K562 (cell line): ENCODE measurements at regions not wholly inside any gene's neighbourhood (a gene's known extent, or its start where the extent isn't known, plus 50 kb on each side); places are given as distances from the start of the nearest gene placed in this dataset.

Experiments
- ATAC-seq: fragments of 200-7000 bp; cut with Tn5 transposase; 3 replicates; pipeline ENCODE4 v1.9.1; 2020; ENCODE audit warnings: moderate library complexity
- BruUV-seq: library from RNA; stranded (reverse); fragments of 400-500 nt; replicated peaks from 2 replicates; lab custom pipeline; 2021; lab: Mats Ljungman, UMichigan
- CTCF ChIA-PET: fragments of 300-600 bp; formaldehyde crosslinking; extraction: SDS; loops from one replicate; lab custom pipeline; 2021; ENCODE audit warnings: low intra/inter-chr PET ratio; lab: Yijun Ruan, JAX
- POLR2A ChIA-PET: fragments of 300-600, 350-650 bp; sonication (Branson Sonifier 250); formaldehyde crosslinking; extraction: SDS; loops from one replicate; lab custom pipeline; 2021; ENCODE audit warnings: antibody characterized with exemption, inconsistent platforms; lab: Yijun Ruan, JAX
- DNase-seq, 4 experiments: peaks; one replicate each; pipeline versions ENCODE4 v3.0.0 to v3.0.0-alpha.2; 2011 to 2018; ENCODE audit warnings: low spot score in 3 of 4, mixed read lengths in 3 of 4; ENCODE audit errors: extremely low read depth in 1 of 4
- FAIRE-seq: peaks from 2 replicates; lab custom pipeline; 2011; peaks lifted over from hg19 to GRCh38; lab: Jason Lieb, UNC
- H2AFZ ChIP-seq: 2 replicates; pipeline ENCODE4 v1.6.0; 2011; ENCODE audit warnings: low read depth, low read length, control low read depth, inconsistent platforms
- H3K27ac ChIP-seq: fragments of 200-600 bp; 3 replicates; pipeline ENCODE4 v1.8.0; 2011; ENCODE audit warnings: low read depth, mild to moderate bottlenecking, control low read depth, inconsistent platforms, low read length, moderate library complexity, mixed read lengths; ENCODE audit errors: extremely low read depth
- H3K27me3 ChIP-seq, 2 experiments: fragments of 300-600 bp in 1 of 2; 2 replicates in 1 of 2; 3 replicates in 1 of 2; pipeline versions ENCODE4 v1.6.0 to v1.8.0; 2011; ENCODE audit warnings: inconsistent platforms in 2 of 2, low read length in 2 of 2, mild to moderate bottlenecking in 1 of 2, mixed read lengths in 1 of 2, moderate library complexity in 1 of 2; ENCODE audit not compliant: control insufficient read depth in 2 of 2, insufficient read depth in 2 of 2
- H3K36me3 ChIP-seq: fragments of 300-600 bp; 3 replicates; pipeline ENCODE4 v1.8.0; 2011; ENCODE audit warnings: mild to moderate bottlenecking, low read length, inconsistent platforms; ENCODE audit not compliant: control insufficient read depth, insufficient read depth
- H3K4me1 ChIP-seq, 2 experiments: fragments of 200-600 bp in 1 of 2; replicated peaks in 1 of 2; 2 replicates in 1 of 2; 3 replicates in 1 of 2; pipeline versions ENCODE4 v1.5.1 to v1.8.0; 2011; ENCODE audit warnings: inconsistent platforms in 2 of 2, low read length in 2 of 2, mild to moderate bottlenecking in 1 of 2, mixed read lengths in 1 of 2, moderate library complexity in 1 of 2; ENCODE audit not compliant: control insufficient read depth in 2 of 2, insufficient read depth in 2 of 2
- H3K4me2 ChIP-seq: 2 replicates; pipeline ENCODE4 v1.6.1; 2011; ENCODE audit warnings: low read length, control low read depth, inconsistent platforms, mixed read lengths; ENCODE audit not compliant: insufficient read depth
- H3K4me3 ChIP-seq: fragments of 200-600 bp; sonication (generic), shearing (Covaris generic); 2 replicates; pipeline ENCODE4 v1.5.1; 2016; ENCODE audit warnings: control low read depth, inconsistent platforms
- H3K79me2 ChIP-seq: fragments of 200-600 bp; 3 replicates; pipeline ENCODE4 v1.8.0; 2011; ENCODE audit warnings: low read length, inconsistent platforms; ENCODE audit not compliant: control insufficient read depth, insufficient read depth
- H3K9ac ChIP-seq, 2 experiments: 2 replicates each; pipeline versions ENCODE4 v1.6.0 to v1.6.1; 2011; ENCODE audit warnings: low read depth in 2 of 2, low read length in 2 of 2, control low read depth in 1 of 2, inconsistent platforms in 1 of 2, mild to moderate bottlenecking in 1 of 2, mixed read lengths in 1 of 2; ENCODE audit not compliant: insufficient read depth in 1 of 2
- H3K9me1 ChIP-seq: one replicate; pipeline ENCODE4 v1.6.0; 2011; ENCODE audit warnings: inconsistent platforms, mild to moderate bottlenecking, low read length, moderate library complexity; ENCODE audit not compliant: control insufficient read depth, insufficient read depth
- H3K9me3 ChIP-seq: replicated peaks from 2 replicates; pipeline ENCODE4 v1.5.1; 2011; ENCODE audit warnings: low read depth, low read length, inconsistent platforms; ENCODE audit not compliant: control insufficient read depth, insufficient read depth
- H4K20me1 ChIP-seq: replicated peaks from 2 replicates; pipeline ENCODE4 v1.6.1; 2011; ENCODE audit warnings: low read length, inconsistent platforms, mixed read lengths; ENCODE audit not compliant: control insufficient read depth, insufficient read depth
- BMI1 ChIP-seq: fragments of 150-350 bp; IDR thresholded peaks from 2 replicates; pipeline ENCODE4 v1.6.1; 2014; ENCODE audit warnings: low read length
- CBX5 ChIP-seq: IDR thresholded peaks from 2 replicates; pipeline ENCODE4 v1.6.1; 2014; ENCODE audit warnings: low read depth, borderline replicate concordance
- CHD2 ChIP-seq: IDR thresholded peaks from 2 replicates; pipeline ENCODE4 v1.6.1; 2011; ENCODE audit warnings: low read depth, low read length
- ERF ChIP-seq: fragments of 450-650 bp; formaldehyde crosslinking; IDR thresholded peaks from 2 replicates; pipeline ENCODE4 v1.4.0; 2020; ENCODE audit warnings: mild to moderate bottlenecking, mixed read lengths
- EZH2 ChIP-seq: IDR thresholded peaks from 2 replicates; pipeline ENCODE4 v1.6.1; 2012; ENCODE audit warnings: low read depth, mild to moderate bottlenecking, inconsistent platforms, low read length, borderline replicate concordance
- GABPA ChIP-seq: fragments of 200-800 bp; sonication (Bioruptor generic); conservative IDR thresholded peaks from 2 replicates; pipeline ENCODE4 v1.6.1; 2016; ENCODE audit warnings: low read depth, missing genetic modification characterization, missing compliant biosample characterization
- MCM7 ChIP-seq, 2 experiments: fragments of 450-650 bp; IDR thresholded peaks; 2 replicates each; pipeline ENCODE4 v1.6.1; 2016 to 2018
- NR4A1 ChIP-seq, 2 experiments: fragments of 250-450 bp in 1 of 2; fragments of 450-650 bp in 1 of 2; sonication (Bioruptor Pico) in 1 of 2; IDR thresholded peaks; 2 replicates each; pipeline versions ENCODE4 v1.4.0 to v1.6.1; 2016 to 2020; ENCODE audit warnings: mild to moderate bottlenecking in 2 of 2, missing compliant biosample characterization in 1 of 2, missing genetic modification characterization in 1 of 2, moderate library complexity in 1 of 2
- PTBP1 ChIP-seq: fragments of 200-400 bp; formaldehyde crosslinking; IDR thresholded peaks from 2 replicates; pipeline ENCODE4 v1.6.1; 2017; ENCODE audit warnings: low read depth, low read length
- RBM22 ChIP-seq: fragments of 200-400 bp; formaldehyde crosslinking; IDR thresholded peaks from 2 replicates; pipeline ENCODE4 v1.6.1; 2018; ENCODE audit warnings: low read length, low read depth; ENCODE audit not compliant: poor library complexity, severe bottlenecking
- SOX6 ChIP-seq: fragments of 450-650 bp; IDR thresholded peaks from 2 replicates; pipeline ENCODE4 v1.6.1; 2014; ENCODE audit warnings: mild to moderate bottlenecking
- TBP ChIP-seq: optimal IDR thresholded peaks from 2 replicates; pipeline ENCODE3; 2011; ENCODE audit warnings: low read depth, low read length, improper control_type of control experiment
- XRCC3 ChIP-seq: fragments of 450-650 bp; IDR thresholded peaks from 2 replicates; pipeline ENCODE4 v1.6.1; 2017; ENCODE audit warnings: mild to moderate bottlenecking, moderate library complexity
- ZBTB8A ChIP-seq: fragments of 450-650 bp; IDR thresholded peaks from 2 replicates; pipeline ENCODE4 v1.6.1; 2018; ENCODE audit warnings: mild to moderate bottlenecking, moderate library complexity; ENCODE audit not compliant: partially characterized antibody
- ZNF3 ChIP-seq: fragments of 250-450 bp; sonication (Bioruptor Pico); IDR thresholded peaks from 2 replicates; pipeline ENCODE4 v1.5.0; 2021; ENCODE audit warnings: mild to moderate bottlenecking, moderate library complexity
- WGBS: fragments of 100-300 bp; shearing (Covaris generic); methylation state at CpG from one replicate; pipeline ENCODE4 v1.1.6; 2016; ENCODE audit warnings: low coverage, mixed read lengths; ENCODE audit not compliant: insufficient coverage; ENCODE audit errors: missing lambda C conversion rate; 5-methylcytosine and 5-hydroxymethylcytosine counted together
- in situ Hi-C: fragments of 300-500 bp; cut with MboI; formaldehyde crosslinking; loops from 4 replicates; pipeline ENCODE4 v1.15.0; 2018; ENCODE audit warnings: inconsistent platforms, mixed read lengths
- intact Hi-C: fragments of 100-400 bp; cut with micrococcal nuclease; formaldehyde crosslinking; loops from 2 replicates; pipeline ENCODE4 v1.14.2; 2022
- TF ChIP-seq, protein P1 (sequence below): sonication (generic); formaldehyde crosslinking; IDR thresholded peaks from 2 replicates; pipeline ENCODE4 v1.8.1; 2023; ENCODE audit warnings: mild to moderate bottlenecking, missing genetic modification reagents
- TF ChIP-seq, protein P2 (sequence below): fragments of 450-650 bp; IDR thresholded peaks from 2 replicates; pipeline ENCODE4 v1.6.1; 2018; ENCODE audit warnings: mild to moderate bottlenecking, low read depth; ENCODE audit not compliant: partially characterized antibody
- TF ChIP-seq, protein P3 (sequence below): sonication (generic); formaldehyde crosslinking; IDR thresholded peaks from 2 replicates; pipeline ENCODE4 v1.8.0; 2022; ENCODE audit warnings: missing genetic modification reagents, mild to moderate bottlenecking, borderline replicate concordance
- TF ChIP-seq, protein P4 (sequence below): sonication (generic); formaldehyde crosslinking; IDR thresholded peaks from 2 replicates; pipeline ENCODE4 v1.8.1; 2022; ENCODE audit warnings: missing genetic modification reagents

DNA sequence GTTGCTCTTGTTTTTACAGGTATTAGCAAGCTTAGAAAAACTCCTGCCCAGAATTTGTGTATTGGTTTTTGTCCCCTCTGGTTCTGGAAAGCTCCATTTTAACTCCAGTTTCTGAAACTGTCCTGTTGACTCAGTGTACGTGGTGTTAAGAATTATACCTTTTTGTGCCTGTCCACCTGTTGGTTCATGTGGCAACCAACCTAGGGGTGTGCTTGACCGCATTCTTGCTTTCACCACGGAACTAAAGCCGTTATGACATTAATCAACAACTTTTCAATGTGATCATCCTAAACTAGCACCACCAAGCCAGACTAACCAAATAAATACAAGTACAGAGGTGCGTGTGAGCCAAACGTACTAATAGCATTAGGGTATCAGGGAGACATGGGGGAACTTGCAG is 56.0 kb upstream of the PTH start:
- DNase-seq, result no peak
- H3K36me3 ChIP-seq, result no peaks in the 10 kb centered on the region
- H4K20me1 ChIP-seq, result no peaks in the 10 kb centered on the region
- no peaks in the 10 kb centered on the region for H3K79me2 ChIP-seq
- no peak overlapping the region for H2AFZ ChIP-seq
- no peak for ATAC-seq
- no peak overlapping the region for H3K4me3 ChIP-seq
- CTCF ChIA-PET, result no interaction called here
- H3K27me3 ChIP-seq, result no peaks in the 10 kb centered on the region
- no peaks in the 10 kb centered on the region for H3K4me1 ChIP-seq
- no peak overlapping the region for H3K4me2 ChIP-seq
- no peaks in the 10 kb centered on the region for H3K9me3 ChIP-seq
- TF ChIP-seq SOX6 (no peak), MCM7 (IDR thresholded peaks at IDR 0.05) (no peak), ZNF3 (CRISPR knock-in tag) (no peak), NR4A1 (CRISPR knock-in tag; IDR thresholded peaks at IDR 0.05) (no peak), NR4A1 (tag; IDR thresholded peaks at IDR 0.05) (no peak), CHD2 (no peak), RBM22 (no peak), XRCC3 (no peak), ZBTB8A (no peak), TBP (no peak), GABPA (tag) (no peak), EZH2 (no peak), ERF (CRISPR knock-in tag) (no peak), BMI1 (no peak), PTBP1 (no peak), CBX5 (no peak)
- TF ChIP-seq, protein P1, sequence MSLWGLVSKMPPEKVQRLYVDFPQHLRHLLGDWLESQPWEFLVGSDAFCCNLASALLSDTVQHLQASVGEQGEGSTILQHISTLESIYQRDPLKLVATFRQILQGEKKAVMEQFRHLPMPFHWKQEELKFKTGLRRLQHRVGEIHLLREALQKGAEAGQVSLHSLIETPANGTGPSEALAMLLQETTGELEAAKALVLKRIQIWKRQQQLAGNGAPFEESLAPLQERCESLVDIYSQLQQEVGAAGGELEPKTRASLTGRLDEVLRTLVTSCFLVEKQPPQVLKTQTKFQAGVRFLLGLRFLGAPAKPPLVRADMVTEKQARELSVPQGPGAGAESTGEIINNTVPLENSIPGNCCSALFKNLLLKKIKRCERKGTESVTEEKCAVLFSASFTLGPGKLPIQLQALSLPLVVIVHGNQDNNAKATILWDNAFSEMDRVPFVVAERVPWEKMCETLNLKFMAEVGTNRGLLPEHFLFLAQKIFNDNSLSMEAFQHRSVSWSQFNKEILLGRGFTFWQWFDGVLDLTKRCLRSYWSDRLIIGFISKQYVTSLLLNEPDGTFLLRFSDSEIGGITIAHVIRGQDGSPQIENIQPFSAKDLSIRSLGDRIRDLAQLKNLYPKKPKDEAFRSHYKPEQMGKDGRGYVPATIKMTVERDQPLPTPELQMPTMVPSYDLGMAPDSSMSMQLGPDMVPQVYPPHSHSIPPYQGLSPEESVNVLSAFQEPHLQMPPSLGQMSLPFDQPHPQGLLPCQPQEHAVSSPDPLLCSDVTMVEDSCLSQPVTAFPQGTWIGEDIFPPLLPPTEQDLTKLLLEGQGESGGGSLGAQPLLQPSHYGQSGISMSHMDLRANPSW (CRISPR knock-in tag), result no peak
- TF ChIP-seq, protein P2, sequence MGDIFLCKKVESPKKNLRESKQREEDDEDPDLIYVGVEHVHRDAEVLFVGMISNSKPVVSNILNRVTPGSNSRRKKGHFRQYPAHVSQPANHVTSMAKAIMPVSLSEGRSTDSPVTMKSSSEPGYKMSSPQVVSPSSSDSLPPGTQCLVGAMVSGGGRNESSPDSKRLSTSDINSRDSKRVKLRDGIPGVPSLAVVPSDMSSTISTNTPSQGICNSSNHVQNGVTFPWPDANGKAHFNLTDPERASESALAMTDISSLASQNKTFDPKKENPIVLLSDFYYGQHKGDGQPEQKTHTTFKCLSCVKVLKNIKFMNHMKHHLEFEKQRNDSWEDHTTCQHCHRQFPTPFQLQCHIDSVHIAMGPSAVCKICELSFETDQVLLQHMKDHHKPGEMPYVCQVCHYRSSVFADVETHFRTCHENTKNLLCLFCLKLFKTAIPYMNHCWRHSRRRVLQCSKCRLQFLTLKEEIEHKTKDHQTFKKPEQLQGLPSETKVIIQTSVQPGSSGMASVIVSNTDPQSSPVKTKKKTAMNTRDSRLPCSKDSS, result no peak
- TF ChIP-seq, protein P3, sequence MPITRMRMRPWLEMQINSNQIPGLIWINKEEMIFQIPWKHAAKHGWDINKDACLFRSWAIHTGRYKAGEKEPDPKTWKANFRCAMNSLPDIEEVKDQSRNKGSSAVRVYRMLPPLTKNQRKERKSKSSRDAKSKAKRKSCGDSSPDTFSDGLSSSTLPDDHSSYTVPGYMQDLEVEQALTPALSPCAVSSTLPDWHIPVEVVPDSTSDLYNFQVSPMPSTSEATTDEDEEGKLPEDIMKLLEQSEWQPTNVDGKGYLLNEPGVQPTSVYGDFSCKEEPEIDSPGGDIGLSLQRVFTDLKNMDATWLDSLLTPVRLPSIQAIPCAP (CRISPR knock-in tag), result no peak
- TF ChIP-seq, protein P4, sequence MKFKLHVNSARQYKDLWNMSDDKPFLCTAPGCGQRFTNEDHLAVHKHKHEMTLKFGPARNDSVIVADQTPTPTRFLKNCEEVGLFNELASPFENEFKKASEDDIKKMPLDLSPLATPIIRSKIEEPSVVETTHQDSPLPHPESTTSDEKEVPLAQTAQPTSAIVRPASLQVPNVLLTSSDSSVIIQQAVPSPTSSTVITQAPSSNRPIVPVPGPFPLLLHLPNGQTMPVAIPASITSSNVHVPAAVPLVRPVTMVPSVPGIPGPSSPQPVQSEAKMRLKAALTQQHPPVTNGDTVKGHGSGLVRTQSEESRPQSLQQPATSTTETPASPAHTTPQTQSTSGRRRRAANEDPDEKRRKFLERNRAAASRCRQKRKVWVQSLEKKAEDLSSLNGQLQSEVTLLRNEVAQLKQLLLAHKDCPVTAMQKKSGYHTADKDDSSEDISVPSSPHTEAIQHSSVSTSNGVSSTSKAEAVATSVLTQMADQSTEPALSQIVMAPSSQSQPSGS (CRISPR knock-in tag), result no peak
- H3K27ac ChIP-seq, result no peak overlapping the region
- intact Hi-C loops, result no loop called here
- POLR2A ChIA-PET, result interaction anchor here (0.6 to 1.5 kb wide), 2 partner anchors 9 to 167 kb away, joined by 3 read pairs; no protein-coding TSS in a partner anchor
- BruUV-seq, result no TSS peak
- no peaks in the 10 kb centered on the region for H3K9me1 ChIP-seq
- no peak overlapping the region for H3K9ac ChIP-seq
- in situ Hi-C loops, result no loop called here
- WGBS, result 0% methylated on average over 6 of the region's 6 CpGs
- FAIRE-seq, result no peak
